RWPE1 (cell line): ENCODE measurements at regions not wholly inside any gene's neighbourhood (a gene's known extent, or its start where the extent isn't known, plus 50 kb on each side); places are given as distances from the start of the nearest gene placed in this dataset.
A peak's percentile ranks its signal among the peaks of the same experiment; 100 is the strongest.

Experiments
- CTCF ChIA-PET: fragments of 350-600 bp; sonication (Branson Sonifier 250); formaldehyde crosslinking; extraction: SDS; loops from one replicate; lab custom pipeline; 2021; lab: Yijun Ruan, JAX
- POLR2A ChIA-PET: fragments of 400-600 bp; formaldehyde crosslinking; extraction: SDS; loops from one replicate; lab custom pipeline; 2020; ENCODE audit warnings: antibody characterized with exemption; ENCODE audit not compliant: low non-redundant PET; lab: Yijun Ruan, JAX
- DNase-seq: peaks from one replicate; pipeline ENCODE4 v3.0.0; 2012; ENCODE audit warnings: low spot score
- H3K27ac ChIP-seq: fragments of 450-650 bp; 2 replicates; pipeline ENCODE4 v1.5.1; 2017
- CTCF ChIP-seq: fragments of 450-650 bp; conservative IDR thresholded peaks from 2 replicates; pipeline ENCODE4 v1.5.1; 2017; ENCODE audit warnings: low read depth, mild to moderate bottlenecking

DNA sequence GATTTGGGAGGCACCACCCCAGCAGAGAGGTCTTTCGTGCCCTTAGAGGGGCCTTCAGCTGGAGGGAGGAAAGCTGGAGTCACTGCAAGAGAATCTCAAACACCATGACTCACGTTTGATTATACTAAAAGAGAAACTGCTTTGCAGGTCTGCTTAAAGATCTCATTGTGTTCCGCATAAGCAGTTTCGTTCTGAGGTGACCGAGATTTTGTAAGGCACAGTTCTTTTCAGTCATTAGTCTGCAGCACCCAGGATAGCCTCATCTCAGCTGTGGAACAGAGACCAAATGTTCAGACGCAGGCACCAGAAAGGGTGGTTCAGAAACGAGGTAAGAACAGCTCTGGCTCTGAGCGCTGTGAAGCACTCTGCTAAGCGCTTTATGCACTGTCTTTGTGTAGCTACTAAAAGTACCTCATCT is 71.2 kb upstream of the GTF3A start:
- H3K27ac ChIP-seq = no peak overlapping the region
- ChIA-PET POLR2A (no interaction called here), CTCF (no interaction called here)
- DNase-seq = no peak
- TF ChIP-seq CTCF = no peak

DNA sequence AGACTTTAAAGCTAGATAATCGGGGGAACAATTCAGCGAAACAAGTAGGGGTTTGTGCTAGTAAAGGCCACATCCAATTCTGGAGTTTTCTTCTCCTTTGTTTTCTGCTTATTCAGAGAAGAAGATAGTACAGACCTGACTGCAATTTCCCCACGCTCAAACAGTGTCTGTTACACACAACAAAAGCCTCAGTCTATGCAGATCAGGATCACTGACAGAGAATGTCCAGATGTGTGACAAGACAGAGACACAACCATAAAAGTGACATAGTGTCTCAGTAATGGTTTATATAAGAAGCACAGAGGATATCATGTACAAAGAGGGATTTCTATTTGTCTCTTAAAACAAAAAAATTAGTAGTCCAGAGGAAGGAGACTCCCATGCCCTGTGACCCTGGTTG is 70.7 kb upstream of the GTF3A start:
- ChIA-PET POLR2A (no interaction called here), CTCF (no interaction called here)
- no peak for TF ChIP-seq CTCF
- no peak overlapping the region for H3K27ac ChIP-seq
- no peak for DNase-seq

DNA sequence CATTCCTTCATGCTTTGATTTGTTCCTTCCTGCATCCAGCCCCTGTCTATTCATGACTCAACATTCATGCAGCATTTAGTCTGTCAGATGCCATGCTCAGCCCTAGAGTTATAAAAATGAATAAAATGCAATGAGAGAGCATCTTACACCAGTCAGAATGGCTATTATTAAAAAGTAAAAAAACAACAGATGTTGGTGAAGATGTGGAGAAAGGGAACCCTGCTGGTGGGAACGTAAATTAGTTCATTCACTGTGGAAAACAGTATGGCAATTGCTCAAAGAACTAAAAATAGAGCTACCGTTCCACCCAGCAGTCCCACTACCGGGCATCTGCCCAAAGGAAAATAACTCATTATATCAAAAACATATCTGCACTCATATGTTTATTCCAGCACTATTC is 70.0 kb upstream of the GTF3A start:
- CTCF ChIA-PET = interaction anchor here (0.5 kb wide), 1 partner anchor 611 kb away, joined by 4 read pairs; no protein-coding TSS in a partner anchor
- H3K27ac ChIP-seq = no peak overlapping the region
- POLR2A ChIA-PET = no interaction called here
- TF ChIP-seq CTCF = no peak
- DNase-seq = no peak

GRCh38 chr13:27355894-27356293 is 68.5 kb upstream of the GTF3A start:
- no peak for DNase-seq
- ChIA-PET POLR2A (no interaction called here), CTCF (no interaction called here)
- TF ChIP-seq CTCF = no peak
- no peak overlapping the region for H3K27ac ChIP-seq

DNA sequence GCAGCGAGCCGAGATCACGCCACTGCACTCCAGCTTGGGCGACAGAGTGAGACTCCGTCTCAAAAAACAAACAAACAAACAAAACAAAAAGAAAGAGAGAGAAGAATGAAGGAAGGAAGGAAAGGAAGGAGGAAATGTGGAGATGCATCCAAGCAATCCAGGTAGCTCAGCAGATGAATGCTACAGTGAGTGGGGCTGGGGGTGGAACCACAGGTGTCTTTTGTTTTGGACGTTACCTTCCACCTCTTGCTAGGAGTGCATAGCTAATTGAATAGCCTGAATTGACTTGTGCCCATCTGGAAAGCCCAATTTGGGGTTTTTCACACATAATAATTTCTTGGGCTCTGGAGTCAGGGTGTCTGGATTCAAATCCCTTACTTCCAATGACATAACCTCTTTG is 66.0 kb upstream of the GTF3A start:
- no peak for TF ChIP-seq CTCF
- CTCF ChIA-PET = interaction anchor here (0.6 to 4.8 kb wide), 10 partner anchors 18 to 468 kb away, joined by 3 to 43 read pairs (median 4); partner anchors contain the start of gene RASL11A
- POLR2A ChIA-PET = interaction anchor here (0.6 kb wide), 1 partner anchor 412 kb away, joined by 4 read pairs; no protein-coding TSS in a partner anchor
- no peak for DNase-seq
- no peak overlapping the region for H3K27ac ChIP-seq

- TF ChIP-seq CTCF = peak; percentile 74
- CTCF ChIA-PET = interaction anchor here (0.6 to 4.8 kb wide), 16 partner anchors 13 to 631 kb away, joined by 3 to 43 read pairs (median 4); partner anchors contain the start of gene RASL11A
- peak; percentile 70 for DNase-seq
- POLR2A ChIA-PET = no interaction called here
- H3K27ac ChIP-seq = no peak overlapping the region
Measured at GRCh38 chr13:27359199-27359821, 65.1 kb upstream of the GTF3A start.
